Activated gamma-delta T cell treated with Interleukin-2 at 50 U/mL for 16 hours (primary cell): ENCODE measurements at regions not wholly inside any gene's neighbourhood (a gene's known extent, or its start where the extent isn't known, plus 50 kb on each side); places are given as distances from the start of the nearest gene placed in this dataset.
"Not testable (repeated sequence)": the region's sequence is repeated elsewhere in the genome, so short reads cannot be mapped to it uniquely, and the experiment has no call there.

Source experiments
- DNase-seq: peaks from one replicate; pipeline ENCODE4 v3.0.0-alpha.2; 2020

- DNase-seq, result no peak
These were observed 257.8 kb upstream of the CCDC196 start for GRCh38 chr14:66228267-66228970.

DNA sequence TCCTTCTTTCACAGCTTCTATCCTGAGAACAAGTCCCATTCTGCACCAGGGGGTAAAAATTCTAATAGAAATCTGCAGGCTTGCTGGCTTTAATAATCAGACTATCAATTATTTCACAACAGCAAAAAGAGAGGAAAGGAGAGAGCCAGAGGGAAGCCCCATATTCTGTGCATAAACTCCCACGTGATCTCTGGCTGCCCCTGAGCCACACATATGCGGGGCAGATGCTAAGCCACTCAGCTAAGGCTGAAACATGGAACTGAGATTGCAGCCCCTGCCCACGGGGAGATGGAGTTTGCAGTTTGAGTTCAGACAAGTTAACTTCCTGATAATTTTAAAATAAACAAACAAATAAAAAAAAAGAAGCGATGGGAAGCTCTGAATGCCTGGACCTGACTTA lies 254.4 kb upstream of the CCDC196 start:
- DNase-seq, result no peak

DNA sequence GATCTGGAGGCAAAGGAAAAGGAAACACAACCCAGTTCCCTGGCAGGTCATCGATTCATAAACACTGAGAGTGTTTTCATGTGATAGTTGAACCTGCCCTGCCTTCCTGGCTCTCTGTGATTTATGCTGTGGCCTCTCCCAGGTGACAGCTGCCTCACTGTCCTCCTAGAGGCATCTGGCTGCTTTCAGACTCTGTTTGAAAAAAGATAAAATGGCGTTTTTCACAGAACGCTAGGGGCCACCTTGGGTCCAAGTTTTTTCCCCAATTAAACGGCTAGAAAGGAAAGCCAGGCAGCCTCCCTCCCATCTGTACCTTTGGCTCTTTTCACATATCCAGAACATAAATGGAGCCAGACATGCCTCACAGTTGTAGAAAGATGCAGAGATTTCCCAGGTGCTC lies 252.6 kb upstream of the CCDC196 start:
- DNase-seq, result no peak

DNA sequence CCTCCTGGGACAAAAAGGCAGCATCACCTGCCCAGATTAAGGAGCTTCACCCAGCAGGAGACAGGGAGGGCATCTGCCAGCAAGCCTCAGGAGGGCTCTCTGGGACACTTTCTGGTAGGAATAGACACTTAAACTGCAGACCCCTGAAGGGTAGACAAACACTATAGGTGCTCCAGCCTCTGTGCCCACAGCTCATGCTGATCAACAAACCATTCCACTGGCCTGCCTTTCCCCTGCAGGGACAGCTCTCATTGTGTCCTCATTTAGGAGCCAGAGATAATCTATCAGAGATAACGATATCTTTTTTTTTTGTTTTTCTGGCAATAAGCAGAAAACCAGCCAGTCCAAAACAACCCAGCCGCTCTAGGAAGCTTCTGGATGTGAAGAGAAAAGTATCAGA lies 251.8 kb upstream of the CCDC196 start:
- no peak for DNase-seq

- DNase-seq, result no peak
These were observed 248.4 kb upstream of the CCDC196 start for GRCh38 chr14:66237741-66238140.

GRCh38 chr14:66238969-66239368 lies 247.2 kb upstream of the CCDC196 start:
- no peak for DNase-seq

GRCh38 chr14:66239589-66239988 lies 246.6 kb upstream of the CCDC196 start:
- no peak for DNase-seq

GRCh38 chr14:66240105-66240504 lies 246.1 kb upstream of the CCDC196 start:
- DNase-seq, result no peak

GRCh38 chr14:66242001-66242400 lies 244.2 kb upstream of the CCDC196 start:
- DNase-seq, result no peak

DNA sequence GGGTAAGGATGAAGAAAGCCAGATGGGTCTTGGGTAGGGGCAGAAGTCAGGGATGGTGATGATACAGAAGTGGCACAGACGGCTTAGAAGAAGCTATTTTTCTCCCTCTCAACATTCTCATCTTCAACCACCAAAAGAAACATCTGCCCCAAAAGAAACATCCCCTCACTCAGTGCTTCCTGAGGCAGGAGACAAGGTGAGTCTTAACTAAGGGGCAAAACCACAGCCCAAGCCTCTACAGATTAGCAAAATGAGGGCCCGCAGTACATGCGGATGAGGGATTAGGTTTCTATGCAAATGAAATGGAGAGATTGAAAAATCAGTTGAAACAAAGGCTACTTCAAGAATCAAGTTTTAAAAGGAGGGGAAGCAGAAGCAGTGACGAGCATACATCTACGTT lies 241.3 kb upstream of the CCDC196 start:
- no peak for DNase-seq

DNA sequence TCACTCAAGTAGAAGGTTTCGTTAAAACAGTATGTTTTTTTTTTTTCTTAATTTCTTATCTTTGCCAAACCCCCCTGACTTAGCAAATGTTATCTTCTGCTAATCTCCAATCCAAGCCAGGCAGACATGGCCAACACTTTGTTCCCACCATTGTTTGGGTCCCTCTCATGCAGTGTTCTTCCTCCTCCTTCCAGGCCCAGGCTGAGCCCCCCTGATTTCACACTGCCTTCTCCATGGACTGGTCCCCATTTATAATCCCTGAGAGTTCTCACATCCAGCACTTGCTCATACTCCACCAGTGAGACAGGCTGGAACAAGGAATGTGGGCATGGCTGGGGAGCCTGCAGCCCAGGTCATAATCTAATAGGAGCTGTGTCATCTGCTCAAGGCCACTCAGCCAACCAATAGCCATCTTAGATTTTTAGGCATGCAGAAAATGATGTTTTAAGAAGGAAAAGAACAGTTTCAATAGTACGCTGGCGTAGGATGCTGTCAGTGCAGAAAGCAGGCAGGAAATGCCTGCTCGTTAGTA lies 238.4 kb upstream of the CCDC196 start:
- DNase-seq, result no peak

DNA sequence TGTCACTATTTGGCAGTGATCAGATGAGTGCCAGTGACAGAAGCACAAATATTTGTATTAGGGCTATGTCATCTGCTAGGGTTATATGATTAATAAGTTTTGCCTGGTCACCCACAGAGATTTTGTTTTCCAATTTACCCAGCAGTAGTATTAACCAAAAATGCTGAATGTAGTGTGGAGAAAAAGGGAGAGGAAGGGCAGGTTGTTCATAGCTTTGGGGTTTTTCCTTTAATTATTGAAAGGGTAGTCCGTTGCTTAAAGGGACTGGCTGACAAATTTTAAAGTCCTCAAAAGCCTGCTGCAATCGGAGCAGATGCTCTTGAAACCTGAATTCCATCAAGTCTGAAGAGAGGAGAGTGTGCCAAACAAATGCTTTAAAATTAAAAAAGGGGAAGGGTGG lies 237.9 kb upstream of the CCDC196 start:
- DNase-seq, result no peak

DNA sequence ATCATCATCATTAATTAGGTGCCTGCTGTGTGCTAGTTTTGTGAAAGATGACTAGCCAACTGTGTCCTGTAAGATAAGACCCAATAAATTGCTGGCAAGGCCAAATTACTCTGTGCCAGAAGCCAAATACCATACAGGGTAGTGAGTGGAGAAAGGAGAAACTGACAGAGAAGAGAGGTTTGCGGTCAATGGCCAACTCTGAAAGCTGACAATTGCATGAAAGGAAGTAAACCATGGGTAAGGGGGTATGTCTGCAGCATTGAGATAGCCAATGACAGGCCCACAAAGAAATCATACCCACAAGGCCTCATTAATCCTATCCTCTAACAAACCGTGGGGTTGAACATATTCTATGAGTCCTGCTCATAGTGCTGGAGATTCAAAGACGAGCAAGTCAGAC lies 236.6 kb upstream of the CCDC196 start:
- DNase-seq, result no peak

DNA sequence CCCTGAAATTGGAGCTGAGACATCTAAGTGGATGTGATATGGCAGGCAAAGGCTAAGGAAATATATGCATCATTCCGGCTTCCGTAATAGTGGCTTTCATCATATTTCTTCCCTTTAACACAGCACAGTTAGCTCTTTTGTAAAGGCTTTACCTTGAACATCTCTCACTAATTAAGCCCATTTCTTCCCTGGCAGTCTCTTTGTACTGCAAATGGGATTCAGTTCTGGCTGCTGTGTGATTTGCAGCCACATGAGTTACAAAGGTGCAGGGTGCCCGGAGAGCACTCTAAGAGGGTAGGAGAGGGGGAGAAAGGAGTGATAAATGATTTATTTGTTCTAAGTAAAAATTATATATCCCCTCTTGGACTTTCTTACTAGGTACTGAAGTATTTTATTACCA lies 232.1 kb upstream of the CCDC196 start:
- no peak for DNase-seq

DNA sequence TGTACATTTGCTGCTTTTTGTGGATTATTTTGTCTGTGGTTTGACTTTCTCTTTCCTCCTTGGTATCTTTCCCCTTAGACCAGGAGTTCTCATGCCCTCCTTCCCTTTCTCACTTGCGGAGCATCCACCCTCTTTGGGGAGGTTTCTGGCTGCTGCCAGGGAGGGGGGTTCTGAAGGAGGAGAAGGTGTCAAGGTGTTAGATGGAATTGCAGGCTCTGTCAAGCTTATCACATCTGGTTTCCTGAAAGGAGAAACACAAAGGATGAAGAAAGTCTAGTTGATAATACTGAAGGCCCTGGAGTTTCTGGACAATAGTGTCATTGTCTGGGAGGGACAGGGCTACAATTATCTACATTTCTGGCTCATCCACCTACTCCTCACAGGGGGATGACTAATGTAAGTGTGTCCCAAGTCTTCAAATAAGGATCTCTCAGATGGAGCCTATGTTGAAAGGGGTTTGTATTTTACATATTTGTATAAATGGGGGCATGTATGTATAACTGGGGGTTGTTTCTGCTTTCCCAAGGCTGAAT lies 217.3 kb upstream of the CCDC196 start:
- no peak for DNase-seq

DNA sequence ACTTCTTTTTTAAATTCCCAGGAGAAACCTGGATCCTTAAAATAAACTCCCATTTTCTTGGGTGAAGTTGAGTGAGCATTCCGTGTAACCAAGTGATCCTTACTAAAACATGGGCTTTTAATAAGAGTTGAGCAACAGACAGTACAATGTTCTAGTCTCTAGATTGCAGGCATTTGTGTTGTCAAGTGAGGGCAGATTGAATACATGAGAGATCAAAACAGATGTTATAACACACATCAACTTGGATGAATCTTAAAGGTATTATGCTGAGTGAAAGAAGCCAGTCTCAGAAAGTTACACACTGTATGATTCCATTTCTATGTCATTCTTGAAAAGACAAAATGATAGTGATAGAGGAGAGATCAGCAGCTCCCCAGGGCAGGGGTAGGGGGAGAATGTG lies 213.9 kb upstream of the CCDC196 start:
- DNase-seq, result no peak

- no peak for DNase-seq
These were observed 212.8 kb upstream of the CCDC196 start for GRCh38 chr14:66273261-66273832.

GRCh38 chr14:66278418-66278817 lies 207.8 kb upstream of the CCDC196 start:
- DNase-seq, result not testable (repeated sequence)

DNA sequence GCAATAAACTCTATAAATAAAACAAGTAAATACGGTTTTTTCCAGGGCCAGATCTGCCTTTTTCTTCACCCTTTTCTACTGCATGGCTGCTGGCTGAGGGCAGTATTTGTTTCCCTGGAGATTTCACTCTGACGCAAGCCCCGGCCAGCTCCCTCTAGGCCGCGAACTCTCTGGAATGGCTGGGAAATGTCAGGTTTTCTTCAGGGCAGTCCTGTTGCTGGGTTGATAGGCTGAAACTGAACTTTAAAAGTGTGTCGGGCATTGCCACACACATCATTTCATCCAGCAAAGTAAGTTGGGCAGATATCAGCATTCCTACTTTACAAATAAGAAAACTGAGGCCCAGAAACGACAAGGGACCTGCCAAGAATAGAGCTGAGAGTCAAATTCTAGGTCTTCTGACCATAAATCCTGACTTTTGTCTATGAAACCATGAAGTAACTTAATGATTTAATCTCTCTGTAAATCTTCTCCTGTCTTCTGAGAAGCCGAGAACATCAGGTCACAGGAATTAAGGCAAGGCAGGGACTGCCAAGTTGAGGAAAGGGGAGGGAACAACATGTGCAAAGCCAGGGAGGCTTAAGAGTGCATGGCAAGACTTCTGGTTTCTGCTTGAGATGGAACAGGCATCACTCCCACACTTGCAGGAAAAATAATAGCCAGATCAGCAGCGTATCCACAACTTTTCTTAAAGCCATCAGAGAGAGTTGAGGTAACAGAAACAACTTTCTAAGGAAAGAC lies 205.0 kb upstream of the CCDC196 start:
- DNase-seq, result no peak

GRCh38 chr14:66284346-66284745 lies 201.8 kb upstream of the CCDC196 start:
- no peak for DNase-seq

GRCh38 chr14:66288511-66288910 lies 197.7 kb upstream of the CCDC196 start:
- no peak for DNase-seq

DNA sequence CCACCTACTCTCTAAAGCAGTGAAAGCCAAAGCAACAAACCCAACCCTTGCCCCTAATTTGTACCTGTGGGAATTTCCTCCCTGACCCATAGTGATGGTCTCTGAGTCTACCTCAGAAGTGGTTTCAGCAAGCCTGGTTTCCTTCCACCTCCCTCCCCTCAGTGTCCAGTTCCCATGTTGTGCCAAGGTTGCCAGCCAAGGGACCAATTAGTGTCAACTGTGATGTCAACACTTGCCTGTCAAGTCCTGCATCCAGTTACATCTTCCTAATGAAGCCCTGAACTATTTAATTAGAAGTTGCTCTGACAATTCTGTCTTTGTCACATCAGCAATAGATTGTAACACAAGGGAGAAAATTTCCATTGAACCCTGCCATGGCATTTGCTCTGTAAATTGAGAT lies 194.4 kb upstream of the CCDC196 start:
- no peak for DNase-seq

GRCh38 chr14:66293533-66294105 lies 192.6 kb upstream of the CCDC196 start:
- no peak for DNase-seq

DNA sequence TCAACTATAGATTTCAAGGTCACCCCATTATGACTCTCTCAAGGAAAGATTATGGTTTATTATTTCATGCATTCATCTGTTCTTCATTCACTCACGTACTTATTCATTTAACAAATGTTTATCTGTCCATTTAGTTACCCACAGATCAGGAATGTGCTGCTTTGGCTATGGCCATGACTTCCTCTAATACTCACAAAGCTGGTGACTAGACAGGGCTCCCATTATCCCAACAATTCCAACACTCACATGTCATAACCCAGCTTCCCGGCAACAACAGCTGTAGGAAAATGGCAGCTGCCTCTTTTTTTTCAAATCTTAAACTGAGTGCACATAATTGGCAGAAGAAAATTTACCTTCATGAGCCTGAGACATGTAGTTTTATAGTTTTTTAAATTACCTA lies 190.8 kb upstream of the CCDC196 start:
- DNase-seq, result no peak
